ENCODE measurements at regions not wholly inside any gene's neighbourhood (a gene's known extent, or its start where the extent isn't known, plus 50 kb on each side); places are given as distances from the start of the nearest gene placed in this dataset.

GRCh38 chr2:12341215-12341614 is 375.5 kb upstream of the TRIB2 start:
- Histone ChIP-seq H3K27me3 (no peaks in the 10 kb centered on the region), H3K4me3 (no peak overlapping the region), H3K4me1 (no peaks in the 10 kb centered on the region), H3K27ac (no peak overlapping the region), H3K36me3 (no peaks in the 10 kb centered on the region), H3K9me3 (no peaks in the 10 kb centered on the region)
- intact Hi-C loops (cut with DNase I) = no loop called here
- DNase-seq (no peak), ATAC-seq (no peak)
- TF ChIP-seq CTCF (IDR thresholded peaks at IDR 0.05) = no peak

- no peak for DNase-seq
- Histone ChIP-seq H3K27ac (no peak overlapping the region), H3K36me3 (no peaks in the 10 kb centered on the region), H3K9me3 (no peaks in the 10 kb centered on the region), H3K4me1 (no peaks in the 10 kb centered on the region), H3K27me3 (no peaks in the 10 kb centered on the region), H3K4me3 (no peak overlapping the region)
- no peak for ATAC-seq
- intact Hi-C loops (cut with DNase I) = no loop called here
- TF ChIP-seq CTCF (IDR thresholded peaks at IDR 0.05) = no peak
Observed at GRCh38 chr2:12341920-12342319, 374.8 kb upstream of the TRIB2 start.

- no peaks in the 10 kb centered on the region for H3K27me3 ChIP-seq
- no peaks in the 10 kb centered on the region for H3K9me3 ChIP-seq
- intact Hi-C loops (cut with DNase I) = no loop called here
- no peaks in the 10 kb centered on the region for H3K4me1 ChIP-seq
- no peak for ATAC-seq
- no peak for TF ChIP-seq CTCF (IDR thresholded peaks at IDR 0.05)
- no peak overlapping the region for H3K27ac ChIP-seq
- DNase-seq = no peak
- no peaks in the 10 kb centered on the region for H3K36me3 ChIP-seq
- H3K4me3 ChIP-seq = no peak overlapping the region
Observed at GRCh38 chr2:12343141-12343540, 373.6 kb upstream of the TRIB2 start.

GRCh38 chr2:12347066-12347493 is 369.7 kb upstream of the TRIB2 start:
- Histone ChIP-seq H3K4me1 (no peaks in the 10 kb centered on the region), H3K36me3 (no peaks in the 10 kb centered on the region), H3K27ac (no peak overlapping the region), H3K4me3 (no peak overlapping the region), H3K9me3 (no peaks in the 10 kb centered on the region), H3K27me3 (no peaks in the 10 kb centered on the region)
- TF ChIP-seq CTCF (IDR thresholded peaks at IDR 0.05) = no peak
- ATAC-seq = no peak
- intact Hi-C loops (cut with DNase I) = no loop called here
- DNase-seq = no peak

- Histone ChIP-seq H3K9me3 (no peaks in the 10 kb centered on the region), H3K36me3 (no peaks in the 10 kb centered on the region), H3K4me1 (no peaks in the 10 kb centered on the region), H3K27me3 (no peaks in the 10 kb centered on the region), H3K4me3 (no peak overlapping the region), H3K27ac (no peak overlapping the region)
- intact Hi-C loops (cut with DNase I) = no loop called here
- ATAC-seq (no peak), DNase-seq (no peak)
- TF ChIP-seq CTCF (IDR thresholded peaks at IDR 0.05) = no peak
Observed at GRCh38 chr2:12348216-12348615, 368.5 kb upstream of the TRIB2 start.

All from left lung (tissue), 4 donors.